Liver (tissue), 8 donors: ENCODE measurements at regions not wholly inside any gene's neighbourhood (a gene's known extent, or its start where the extent isn't known, plus 50 kb on each side); places are given as distances from the start of the nearest gene placed in this dataset.

Source experiments
- DNase-seq: peaks from one replicate; pipeline ENCODE4 v3.0.0-alpha.2; 2017; ENCODE audit warnings: low spot score
- H3K27ac ChIP-seq, 2 donors: one replicate each; pipeline ENCODE4 v1.7.0; 2013; ENCODE audit warnings: inconsistent platforms in 2 of 2, low read length in 2 of 2, control low read depth in 1 of 2, low read depth in 1 of 2, mild to moderate bottlenecking in 1 of 2
- H3K27me3 ChIP-seq, 4 donors: one replicate each; pipeline versions ENCODE4 v1.6.1 to v1.7.0; 2013; ENCODE audit warnings: low read length in 3 of 4, inconsistent platforms in 1 of 4, mild to moderate bottlenecking in 1 of 4, moderate library complexity in 1 of 4; ENCODE audit not compliant: control insufficient read depth in 4 of 4, insufficient read depth in 4 of 4
- H3K36me3 ChIP-seq, 4 donors: one replicate each; pipeline versions ENCODE4 v1.6.1 to v1.7.0; 2013; ENCODE audit warnings: low read length in 3 of 4, mild to moderate bottlenecking in 3 of 4, low read depth in 1 of 4, moderate library complexity in 1 of 4; ENCODE audit not compliant: control insufficient read depth in 4 of 4, insufficient read depth in 3 of 4
- H3K4me1 ChIP-seq, 4 donors: one replicate each; pipeline versions ENCODE4 v1.6.1 to v1.7.0; 2013; ENCODE audit warnings: low read length in 3 of 4, mild to moderate bottlenecking in 3 of 4, moderate library complexity in 1 of 4; ENCODE audit not compliant: control insufficient read depth in 4 of 4, insufficient read depth in 4 of 4
- H3K4me3 ChIP-seq, 3 donors: one replicate each; pipeline versions ENCODE4 v1.6.1 to v1.7.0; 2013; ENCODE audit warnings: low read length in 3 of 3, control low read depth in 1 of 3, low read depth in 1 of 3, mild to moderate bottlenecking in 1 of 3
- H3K9ac ChIP-seq, 2 donors: one replicate each; pipeline ENCODE4 v1.7.0; 2013; ENCODE audit warnings: low read length in 2 of 2, mild to moderate bottlenecking in 2 of 2, moderate library complexity in 2 of 2, control low read depth in 1 of 2, low read depth in 1 of 2
- H3K9me3 ChIP-seq, 4 donors: one replicate each; pipeline versions ENCODE4 v1.6.1 to v1.7.0; 2013; ENCODE audit warnings: low read length in 3 of 4; ENCODE audit not compliant: control insufficient read depth in 4 of 4
- FOXA1 ChIP-seq: IDR thresholded peaks from 2 replicates; pipeline ENCODE4 v1.6.1; 2016; ENCODE audit warnings: antibody characterized with exemption
- FOXA2 ChIP-seq: IDR thresholded peaks from 2 replicates; pipeline ENCODE4 v1.6.1; 2016; ENCODE audit warnings: antibody characterized with exemption
- GABPA ChIP-seq, 2 donors: IDR thresholded peaks in 1 of 2; conservative IDR thresholded peaks in 1 of 2; 2 replicates each; pipeline ENCODE4 v1.6.1; 2016; ENCODE audit warnings: antibody characterized with exemption in 2 of 2, mild to moderate bottlenecking in 1 of 2, moderate library complexity in 1 of 2
- HNF4A ChIP-seq, 2 donors: conservative IDR thresholded peaks; 2 replicates each; pipeline ENCODE4 v1.6.1; 2016; ENCODE audit warnings: antibody characterized with exemption in 2 of 2, mild to moderate bottlenecking in 2 of 2
- HNF4G ChIP-seq: IDR thresholded peaks from 2 replicates; pipeline ENCODE4 v1.6.1; 2016; ENCODE audit warnings: antibody characterized with exemption
- JUND ChIP-seq, 2 donors: IDR thresholded peaks; 2 replicates each; pipeline ENCODE4 v1.6.1; 2016; ENCODE audit warnings: antibody characterized with exemption in 2 of 2
- NR2F2 ChIP-seq: IDR thresholded peaks from 2 replicates; pipeline ENCODE4 v1.6.1; 2016; ENCODE audit warnings: antibody characterized with exemption
- RAD21 ChIP-seq, 2 donors: IDR thresholded peaks; 2 replicates each; pipeline ENCODE4 v1.6.1; 2016; ENCODE audit warnings: antibody characterized with exemption in 2 of 2, mild to moderate bottlenecking in 2 of 2
- SP1 ChIP-seq: IDR thresholded peaks from 2 replicates; pipeline ENCODE4 v1.6.1; 2018; ENCODE audit warnings: antibody characterized with exemption, mild to moderate bottlenecking
- TAF1 ChIP-seq: conservative IDR thresholded peaks from 2 replicates; pipeline ENCODE4 v1.6.1; 2016; ENCODE audit warnings: antibody characterized with exemption, mild to moderate bottlenecking
- YY1 ChIP-seq: IDR thresholded peaks from 2 replicates; pipeline ENCODE4 v1.6.1; 2016; ENCODE audit warnings: antibody characterized with exemption, mild to moderate bottlenecking
- WGBS: extraction: QIAGEN DNeasy Blood & Tissue Kit; methylation state at CpG from one replicate; pipeline ENCODE4 v1.1.7; 2013; 5-methylcytosine and 5-hydroxymethylcytosine counted together
- TF ChIP-seq, protein P1 (sequence below): fragments of 150-350 bp; IDR thresholded peaks from 2 replicates; pipeline ENCODE4 v1.5.1; 2017; ENCODE audit warnings: improper control_type of control experiment, low read depth, low read length; ENCODE audit not compliant: missing input control
- TF ChIP-seq, protein P2 (sequence below): IDR thresholded peaks from 2 replicates; pipeline ENCODE4 v1.6.1; 2016; ENCODE audit warnings: antibody characterized with exemption, mild to moderate bottlenecking
- TF ChIP-seq, protein P3 (sequence below): IDR thresholded peaks from 2 replicates; pipeline ENCODE4 v1.6.1; 2016; ENCODE audit warnings: antibody characterized with exemption
- TF ChIP-seq, protein P4 (sequence below): IDR thresholded peaks from 2 replicates; pipeline ENCODE4 v1.6.1; 2016; ENCODE audit warnings: antibody characterized with exemption
- donor health status: healthy.
- donor health status: healthy.
- donor health status: healthy.
- donor health status: healthy.
- donor health status: healthy.

DNA sequence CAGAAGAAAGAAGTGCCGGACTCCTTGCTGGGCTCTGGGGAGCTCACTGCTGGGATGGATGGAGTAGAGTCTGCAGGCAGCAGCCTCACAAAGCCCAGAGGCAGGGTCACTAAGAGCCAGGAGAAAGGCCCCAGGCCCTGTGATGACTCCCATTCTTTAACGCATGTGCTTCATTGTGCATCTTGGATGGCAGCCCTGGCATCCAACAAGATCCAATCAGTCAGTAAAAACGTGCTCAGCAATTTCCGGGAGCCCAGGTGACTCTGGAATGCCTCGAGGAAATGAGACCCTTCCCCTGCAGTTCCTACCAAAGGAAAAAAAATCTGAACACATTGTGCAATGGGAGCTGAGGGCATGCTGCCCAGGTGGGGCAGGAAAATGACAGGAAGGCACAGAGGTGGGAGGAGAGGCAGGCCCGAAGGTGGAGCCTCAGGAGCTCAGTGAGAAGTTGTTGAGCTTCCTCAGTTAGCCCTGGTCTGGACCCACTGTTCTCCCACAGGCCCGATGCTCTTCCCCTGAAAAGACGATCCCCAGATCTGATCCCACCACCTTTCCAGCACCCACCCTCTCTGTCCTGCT lies 60.7 kb upstream of the TMEM72 start:
- TF ChIP-seq FOXA1 (no peak), HNF4A (conservative IDR thresholded peaks at IDR 0.05) (no peak), HNF4G (no peak), YY1 (no peak), JUND (IDR thresholded peaks at IDR 0.05) (no peak), GABPA (IDR thresholded peaks at IDR 0.05 in 1 of 2, conservative IDR thresholded peaks at IDR 0.05 in 1 of 2) (no peak), SP1 (no peak), NR2F2 (no peak), TAF1 (no peak), RAD21 (IDR thresholded peaks at IDR 0.05) (no peak)
- TF ChIP-seq, protein P1, sequence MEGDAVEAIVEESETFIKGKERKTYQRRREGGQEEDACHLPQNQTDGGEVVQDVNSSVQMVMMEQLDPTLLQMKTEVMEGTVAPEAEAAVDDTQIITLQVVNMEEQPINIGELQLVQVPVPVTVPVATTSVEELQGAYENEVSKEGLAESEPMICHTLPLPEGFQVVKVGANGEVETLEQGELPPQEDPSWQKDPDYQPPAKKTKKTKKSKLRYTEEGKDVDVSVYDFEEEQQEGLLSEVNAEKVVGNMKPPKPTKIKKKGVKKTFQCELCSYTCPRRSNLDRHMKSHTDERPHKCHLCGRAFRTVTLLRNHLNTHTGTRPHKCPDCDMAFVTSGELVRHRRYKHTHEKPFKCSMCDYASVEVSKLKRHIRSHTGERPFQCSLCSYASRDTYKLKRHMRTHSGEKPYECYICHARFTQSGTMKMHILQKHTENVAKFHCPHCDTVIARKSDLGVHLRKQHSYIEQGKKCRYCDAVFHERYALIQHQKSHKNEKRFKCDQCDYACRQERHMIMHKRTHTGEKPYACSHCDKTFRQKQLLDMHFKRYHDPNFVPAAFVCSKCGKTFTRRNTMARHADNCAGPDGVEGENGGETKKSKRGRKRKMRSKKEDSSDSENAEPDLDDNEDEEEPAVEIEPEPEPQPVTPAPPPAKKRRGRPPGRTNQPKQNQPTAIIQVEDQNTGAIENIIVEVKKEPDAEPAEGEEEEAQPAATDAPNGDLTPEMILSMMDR = no peak
- TF ChIP-seq, protein P2, sequence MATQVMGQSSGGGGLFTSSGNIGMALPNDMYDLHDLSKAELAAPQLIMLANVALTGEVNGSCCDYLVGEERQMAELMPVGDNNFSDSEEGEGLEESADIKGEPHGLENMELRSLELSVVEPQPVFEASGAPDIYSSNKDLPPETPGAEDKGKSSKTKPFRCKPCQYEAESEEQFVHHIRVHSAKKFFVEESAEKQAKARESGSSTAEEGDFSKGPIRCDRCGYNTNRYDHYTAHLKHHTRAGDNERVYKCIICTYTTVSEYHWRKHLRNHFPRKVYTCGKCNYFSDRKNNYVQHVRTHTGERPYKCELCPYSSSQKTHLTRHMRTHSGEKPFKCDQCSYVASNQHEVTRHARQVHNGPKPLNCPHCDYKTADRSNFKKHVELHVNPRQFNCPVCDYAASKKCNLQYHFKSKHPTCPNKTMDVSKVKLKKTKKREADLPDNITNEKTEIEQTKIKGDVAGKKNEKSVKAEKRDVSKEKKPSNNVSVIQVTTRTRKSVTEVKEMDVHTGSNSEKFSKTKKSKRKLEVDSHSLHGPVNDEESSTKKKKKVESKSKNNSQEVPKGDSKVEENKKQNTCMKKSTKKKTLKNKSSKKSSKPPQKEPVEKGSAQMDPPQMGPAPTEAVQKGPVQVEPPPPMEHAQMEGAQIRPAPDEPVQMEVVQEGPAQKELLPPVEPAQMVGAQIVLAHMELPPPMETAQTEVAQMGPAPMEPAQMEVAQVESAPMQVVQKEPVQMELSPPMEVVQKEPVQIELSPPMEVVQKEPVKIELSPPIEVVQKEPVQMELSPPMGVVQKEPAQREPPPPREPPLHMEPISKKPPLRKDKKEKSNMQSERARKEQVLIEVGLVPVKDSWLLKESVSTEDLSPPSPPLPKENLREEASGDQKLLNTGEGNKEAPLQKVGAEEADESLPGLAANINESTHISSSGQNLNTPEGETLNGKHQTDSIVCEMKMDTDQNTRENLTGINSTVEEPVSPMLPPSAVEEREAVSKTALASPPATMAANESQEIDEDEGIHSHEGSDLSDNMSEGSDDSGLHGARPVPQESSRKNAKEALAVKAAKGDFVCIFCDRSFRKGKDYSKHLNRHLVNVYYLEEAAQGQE = no peak
- TF ChIP-seq, protein P3, sequence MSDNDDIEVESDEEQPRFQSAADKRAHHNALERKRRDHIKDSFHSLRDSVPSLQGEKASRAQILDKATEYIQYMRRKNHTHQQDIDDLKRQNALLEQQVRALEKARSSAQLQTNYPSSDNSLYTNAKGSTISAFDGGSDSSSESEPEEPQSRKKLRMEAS = no peak
- TF ChIP-seq, protein P4, sequence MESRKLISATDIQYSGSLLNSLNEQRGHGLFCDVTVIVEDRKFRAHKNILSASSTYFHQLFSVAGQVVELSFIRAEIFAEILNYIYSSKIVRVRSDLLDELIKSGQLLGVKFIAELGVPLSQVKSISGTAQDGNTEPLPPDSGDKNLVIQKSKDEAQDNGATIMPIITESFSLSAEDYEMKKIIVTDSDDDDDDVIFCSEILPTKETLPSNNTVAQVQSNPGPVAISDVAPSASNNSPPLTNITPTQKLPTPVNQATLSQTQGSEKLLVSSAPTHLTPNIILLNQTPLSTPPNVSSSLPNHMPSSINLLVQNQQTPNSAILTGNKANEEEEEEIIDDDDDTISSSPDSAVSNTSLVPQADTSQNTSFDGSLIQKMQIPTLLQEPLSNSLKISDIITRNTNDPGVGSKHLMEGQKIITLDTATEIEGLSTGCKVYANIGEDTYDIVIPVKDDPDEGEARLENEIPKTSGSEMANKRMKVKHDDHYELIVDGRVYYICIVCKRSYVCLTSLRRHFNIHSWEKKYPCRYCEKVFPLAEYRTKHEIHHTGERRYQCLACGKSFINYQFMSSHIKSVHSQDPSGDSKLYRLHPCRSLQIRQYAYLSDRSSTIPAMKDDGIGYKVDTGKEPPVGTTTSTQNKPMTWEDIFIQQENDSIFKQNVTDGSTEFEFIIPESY = no peak
- peaks cover 0 to 2% (median 0%) of the 10 kb centered on the region in 4 donors for H3K9me3 ChIP-seq
- no peak overlapping the region for H3K9ac ChIP-seq
- peaks cover 0 to 5% (median 0%) of the 10 kb centered on the region in 4 donors for H3K27me3 ChIP-seq
- no peak for DNase-seq
- H3K4me1 ChIP-seq = no peaks in the 10 kb centered on the region
- H3K27ac ChIP-seq = no peak overlapping the region
- WGBS = 79% methylated on average over 8 of the region's 8 CpGs
- H3K4me3 ChIP-seq = no peak overlapping the region
- H3K36me3 ChIP-seq = no peaks in the 10 kb centered on the region

DNA sequence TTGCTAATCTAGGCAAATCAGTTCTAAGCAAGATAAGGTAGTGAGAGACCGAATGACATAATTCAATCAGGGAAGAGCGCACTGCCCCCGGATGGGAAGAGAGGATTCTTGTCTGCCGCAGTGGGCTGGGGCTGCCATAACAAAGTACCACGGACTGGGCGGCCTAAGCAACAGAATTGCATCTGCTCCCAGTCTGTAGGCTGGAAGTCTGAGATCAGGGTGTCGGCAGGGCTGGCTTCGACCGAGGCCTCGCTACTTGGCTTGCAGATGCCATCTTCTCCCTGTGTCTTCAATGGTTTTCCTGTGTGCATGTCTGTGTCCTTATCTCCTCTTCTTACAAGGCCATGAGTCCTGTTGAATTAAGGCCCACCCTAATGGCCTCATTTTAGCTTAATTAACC lies 59.7 kb upstream of the TMEM72 start:
- no peak overlapping the region for H3K4me3 ChIP-seq
- DNase-seq = no peak
- WGBS = 94% methylated on average over 10 of the region's 10 CpGs
- TF ChIP-seq HNF4A (conservative IDR thresholded peaks at IDR 0.05) (no peak), FOXA2 (no peak), JUND (IDR thresholded peaks at IDR 0.05) (no peak)
- TF ChIP-seq, protein P4 = no peak
- TF ChIP-seq, protein P3 = no peak
- TF ChIP-seq, protein P2 = no peak
- TF ChIP-seq, protein P1 = no peak

More for the DNA sequence above, 59.7 kb upstream of the TMEM72 start:
- peaks cover 0 to 5% (median 0%) of the 10 kb centered on the region in 4 donors for H3K27me3 ChIP-seq
- no peaks in the 10 kb centered on the region for H3K4me1 ChIP-seq
- H3K36me3 ChIP-seq = no peaks in the 10 kb centered on the region
- H3K27ac ChIP-seq = no peak overlapping the region
- H3K9me3 ChIP-seq = peaks cover 0 to 2% (median 0%) of the 10 kb centered on the region in 4 donors
- H3K9ac ChIP-seq = no peak overlapping the region
